Amniotic stem cell (primary cell): ENCODE measurements at regions not wholly inside any gene's neighbourhood (a gene's known extent, or its start where the extent isn't known, plus 50 kb on each side); places are given as distances from the start of the nearest gene placed in this dataset.
A peak's percentile ranks its signal among the peaks of the same experiment; 100 is the strongest.

ENCODE experiments used
- DNase-seq: peaks from one replicate; lab custom pipeline; 2025; lab: John Stamatoyannopoulos, UW

- DNase-seq, result no peak
Measured at GRCh38 chr21:16751695-16752474, 761.0 kb upstream of the CXADR start.

- no peak for DNase-seq
Measured at GRCh38 chr21:16752475-16752857, 760.4 kb upstream of the CXADR start.

GRCh38 chr21:16755061-16755460, 757.8 kb upstream of the CXADR start:
- no peak for DNase-seq

DNA sequence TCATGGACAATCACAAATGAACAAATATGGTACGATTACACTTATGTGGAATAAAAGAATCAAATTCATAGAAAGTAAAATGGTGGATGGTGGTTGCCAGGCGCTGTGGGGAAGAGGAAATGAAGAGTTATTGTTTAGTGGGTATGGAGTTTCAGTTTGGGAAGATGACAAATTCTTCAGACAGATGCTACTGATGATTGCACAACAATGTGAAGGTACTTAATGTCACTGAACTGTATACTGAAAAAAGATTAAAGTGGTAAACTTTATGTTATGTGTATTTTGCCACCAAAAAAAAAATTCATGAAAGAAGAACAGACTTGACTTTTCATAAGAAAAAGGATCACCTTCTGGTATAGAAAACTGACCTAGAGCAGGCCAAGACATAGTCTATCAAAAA, 745.6 kb upstream of the CXADR start:
- no peak for DNase-seq

DNA sequence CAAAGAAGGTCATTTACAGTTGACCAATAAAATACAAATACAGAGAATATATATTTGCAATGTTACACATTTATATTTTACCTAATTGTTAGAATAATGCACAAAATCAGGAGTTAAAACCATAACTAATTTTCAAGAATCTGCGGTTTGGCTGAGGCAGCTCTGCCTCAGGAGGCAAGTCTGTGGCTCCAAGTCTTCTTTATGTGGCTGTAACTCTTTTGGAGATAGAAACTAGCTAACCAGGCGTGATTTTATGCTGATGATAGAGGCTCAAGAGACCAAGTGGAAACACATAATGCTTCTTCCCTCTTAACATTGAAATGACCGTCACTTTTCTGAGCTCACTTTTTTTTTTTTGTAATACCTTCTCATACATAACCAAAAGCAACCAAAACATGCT, 744.7 kb upstream of the CXADR start:
- DNase-seq, result no peak

DNA sequence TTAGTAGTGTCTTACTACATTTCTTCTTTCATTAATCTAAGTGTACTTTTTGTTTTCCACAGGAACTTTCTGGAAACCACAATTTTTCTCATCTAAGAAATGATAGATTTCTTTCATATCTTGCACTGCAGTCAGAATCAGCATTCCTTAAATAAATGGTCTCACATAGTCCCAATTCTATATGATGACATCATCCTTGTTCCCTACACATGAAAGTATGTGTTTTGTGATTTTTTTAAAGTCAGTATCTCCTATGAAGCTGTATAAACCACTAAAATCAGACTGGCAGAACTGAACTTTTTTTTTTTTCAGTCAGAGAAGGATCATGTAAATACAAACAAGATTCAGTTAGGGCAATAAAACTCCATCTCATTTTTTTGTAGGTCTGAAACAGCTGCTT, 742.6 kb upstream of the CXADR start:
- DNase-seq, result no peak

- peak; percentile 2 for DNase-seq
Measured at GRCh38 chr21:16773206-16773605, 739.6 kb upstream of the CXADR start.

DNA sequence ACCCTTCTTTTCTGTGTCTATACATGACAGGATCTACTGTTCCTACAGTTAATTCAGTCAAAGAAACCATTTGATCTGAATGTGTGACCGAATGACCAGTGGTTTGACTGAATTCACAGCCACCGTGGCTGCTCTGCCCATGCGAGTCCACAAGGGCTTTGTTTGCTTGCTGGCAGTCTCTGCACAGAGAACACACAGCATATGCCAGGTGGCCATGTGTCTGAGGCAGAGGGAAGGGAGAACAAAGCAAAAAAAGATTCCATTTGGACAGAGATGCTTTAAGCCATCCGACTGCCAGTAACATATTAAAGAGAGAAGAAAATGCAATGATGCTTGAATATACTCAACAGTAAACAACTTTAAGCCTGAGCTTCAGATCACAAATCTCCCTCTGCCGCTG, 737.8 kb upstream of the CXADR start:
- no peak for DNase-seq

- DNase-seq, result no peak
Measured at GRCh38 chr21:16777041-16777720, 735.7 kb upstream of the CXADR start.

DNA sequence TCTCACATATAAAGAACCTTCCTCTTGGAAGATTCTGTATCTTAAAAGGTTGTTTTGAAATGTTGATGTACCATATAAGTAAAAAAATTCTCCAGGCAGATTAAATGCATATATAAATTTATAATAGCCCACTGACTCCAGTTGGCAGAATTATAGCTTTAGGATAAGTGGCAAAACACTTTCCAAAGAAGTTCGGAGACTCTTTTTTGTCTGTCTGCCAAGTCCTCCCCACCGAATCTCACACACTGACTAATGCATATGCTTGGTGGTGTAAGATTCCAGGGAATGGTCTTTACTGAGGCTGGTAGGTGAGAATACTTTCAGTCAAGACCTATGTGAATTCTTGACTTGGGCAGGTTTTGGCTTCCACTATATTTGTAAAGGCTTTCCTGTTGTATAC, 724.3 kb upstream of the CXADR start:
- DNase-seq, result no peak

- DNase-seq, result no peak
Measured at GRCh38 chr21:16789636-16790035, 723.2 kb upstream of the CXADR start.

DNA sequence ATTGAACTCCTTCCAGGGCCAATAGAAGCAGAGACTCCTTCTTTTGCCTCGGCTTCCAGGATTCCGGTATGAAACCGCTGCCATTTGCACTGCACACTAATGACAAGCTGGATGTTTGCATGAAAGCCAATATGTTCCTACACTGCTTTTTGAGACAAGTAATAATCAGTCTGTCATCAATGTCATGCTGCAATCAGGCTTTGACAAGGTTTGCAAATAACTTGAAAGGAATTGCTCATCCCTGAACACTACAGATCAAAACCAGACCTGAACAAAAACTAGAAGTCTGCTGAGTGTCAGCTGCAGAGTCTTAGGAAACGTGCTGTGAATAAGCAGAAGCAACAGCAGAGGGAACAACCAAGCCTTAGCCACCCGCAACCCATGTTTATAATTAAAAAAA, 720.7 kb upstream of the CXADR start:
- DNase-seq, result no peak

DNA sequence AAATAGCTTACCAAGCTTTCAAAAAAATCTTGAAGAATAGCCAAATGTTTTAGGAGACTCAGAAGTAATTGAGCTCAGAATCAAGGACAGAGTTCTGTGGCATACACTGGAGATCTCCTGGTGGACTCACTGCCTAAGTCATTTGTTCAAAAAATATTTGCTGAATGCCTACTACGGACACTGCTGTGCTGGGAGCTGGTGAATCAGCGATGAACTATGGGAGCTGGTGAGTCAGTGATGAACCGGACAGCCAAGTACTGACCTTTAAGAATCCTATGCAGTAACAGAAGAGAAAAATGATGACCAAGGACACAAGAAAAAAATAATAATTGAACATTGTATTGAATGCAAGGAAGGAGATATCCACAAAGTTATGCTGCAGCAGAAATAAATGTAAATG, 717.9 kb upstream of the CXADR start:
- DNase-seq, result peak; percentile 50

DNA sequence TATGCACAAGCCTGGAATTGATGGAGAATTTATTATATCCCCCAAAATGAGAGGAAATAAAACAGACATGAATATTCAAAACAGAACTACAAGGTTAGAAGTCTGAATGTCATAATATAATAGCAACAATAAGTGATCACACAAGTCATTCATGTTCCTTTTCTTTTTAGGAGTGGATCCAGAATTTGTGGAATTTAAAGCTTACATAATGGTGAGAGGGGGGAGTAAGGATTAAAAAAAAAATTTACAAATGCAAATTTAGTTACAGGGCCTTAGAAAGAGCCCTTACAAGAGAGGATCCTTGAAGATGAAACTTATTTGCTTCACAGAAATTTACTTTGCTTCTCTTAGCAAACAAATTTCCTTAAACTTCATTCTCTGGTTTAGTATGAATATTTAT, 716.1 kb upstream of the CXADR start:
- DNase-seq, result no peak

- no peak for DNase-seq
Measured at GRCh38 chr21:16797540-16797939, 715.3 kb upstream of the CXADR start.

- no peak for DNase-seq
Measured at GRCh38 chr21:16797966-16798365, 714.9 kb upstream of the CXADR start.

GRCh38 chr21:16800536-16801275, 712.1 kb upstream of the CXADR start:
- DNase-seq, result no peak

DNA sequence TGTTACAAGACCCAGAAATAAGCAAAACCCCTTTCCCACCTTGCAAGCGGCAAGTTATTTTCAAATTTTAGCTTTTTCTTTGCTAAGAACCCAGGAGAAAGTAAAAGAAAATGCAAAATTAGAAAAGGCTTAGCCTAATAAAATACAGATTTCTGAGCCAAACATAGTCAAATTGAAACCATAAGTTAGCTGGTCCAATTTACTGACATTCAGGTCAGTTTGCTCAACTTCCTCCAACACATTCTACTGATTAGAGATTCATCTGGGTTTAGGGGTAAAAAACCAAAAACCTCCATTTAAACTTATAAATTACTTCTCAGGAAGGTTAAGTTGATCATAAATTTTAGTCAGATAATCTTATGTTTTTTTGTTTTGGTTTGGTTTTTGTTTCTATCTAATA, 701.8 kb upstream of the CXADR start:
- no peak for DNase-seq

- no peak for DNase-seq
Measured at GRCh38 chr21:16811970-16812369, 700.9 kb upstream of the CXADR start.

DNA sequence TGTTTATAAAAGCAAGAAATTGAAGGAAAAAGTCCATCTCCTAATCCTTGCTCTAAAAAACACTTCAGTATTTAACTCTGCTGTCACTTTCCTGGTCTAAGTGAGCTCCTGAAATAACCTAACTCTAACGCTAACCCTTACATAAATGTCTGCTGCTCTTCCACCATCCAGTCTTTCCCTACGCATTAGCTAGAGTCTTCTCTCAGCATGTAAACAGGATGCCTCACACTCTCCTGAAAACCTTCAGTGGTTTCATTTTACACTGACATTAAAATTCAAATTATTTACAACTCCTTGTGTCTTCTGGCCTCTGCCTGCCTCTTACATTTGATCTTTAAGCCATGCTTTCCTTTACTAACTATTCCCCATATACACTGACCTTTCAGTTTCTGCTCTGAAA, 697.6 kb upstream of the CXADR start:
- DNase-seq, result no peak

DNA sequence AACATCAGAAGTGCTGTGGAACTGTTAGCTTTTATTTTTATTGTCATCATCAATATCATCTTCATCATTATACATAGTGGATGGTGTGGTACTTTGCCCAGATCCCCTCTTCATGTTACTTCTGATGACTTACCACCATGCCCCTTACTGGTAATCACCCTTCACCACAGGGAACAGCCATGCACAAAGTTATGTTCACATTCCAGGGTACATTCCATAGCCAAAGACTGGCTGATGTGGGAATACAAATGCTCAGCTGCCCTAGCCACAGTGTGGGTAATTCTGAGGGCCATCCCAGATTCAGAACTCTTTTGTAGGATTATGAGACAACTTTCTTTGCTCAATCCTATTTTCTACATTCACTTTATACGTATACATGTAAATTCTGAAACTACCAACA, 691.3 kb upstream of the CXADR start:
- no peak for DNase-seq

- no peak for DNase-seq
Measured at GRCh38 chr21:16829532-16829931, 683.3 kb upstream of the CXADR start.

DNA sequence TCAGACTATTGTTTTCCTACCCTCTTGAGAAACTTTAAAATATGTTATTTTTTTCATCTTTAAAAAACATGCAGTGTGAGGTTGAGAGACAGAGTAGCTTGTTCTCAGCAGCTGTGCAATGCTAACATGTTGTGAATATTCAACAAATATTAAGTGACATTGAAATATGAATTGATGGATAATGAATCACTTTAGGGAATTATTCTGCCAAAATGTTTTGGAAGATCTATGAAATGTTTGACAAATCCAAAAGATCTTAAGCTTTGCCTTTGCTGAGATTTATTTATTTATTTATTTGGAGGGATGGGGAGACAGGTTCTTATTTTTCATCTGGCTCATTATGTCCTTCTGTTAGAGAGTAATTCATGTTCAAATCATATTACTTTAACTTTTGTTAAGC, 680.1 kb upstream of the CXADR start:
- DNase-seq, result no peak
